ENCODE measurements at regions not wholly inside any gene's neighbourhood (a gene's known extent, or its start where the extent isn't known, plus 50 kb on each side); places are given as distances from the start of the nearest gene placed in this dataset.

DNA sequence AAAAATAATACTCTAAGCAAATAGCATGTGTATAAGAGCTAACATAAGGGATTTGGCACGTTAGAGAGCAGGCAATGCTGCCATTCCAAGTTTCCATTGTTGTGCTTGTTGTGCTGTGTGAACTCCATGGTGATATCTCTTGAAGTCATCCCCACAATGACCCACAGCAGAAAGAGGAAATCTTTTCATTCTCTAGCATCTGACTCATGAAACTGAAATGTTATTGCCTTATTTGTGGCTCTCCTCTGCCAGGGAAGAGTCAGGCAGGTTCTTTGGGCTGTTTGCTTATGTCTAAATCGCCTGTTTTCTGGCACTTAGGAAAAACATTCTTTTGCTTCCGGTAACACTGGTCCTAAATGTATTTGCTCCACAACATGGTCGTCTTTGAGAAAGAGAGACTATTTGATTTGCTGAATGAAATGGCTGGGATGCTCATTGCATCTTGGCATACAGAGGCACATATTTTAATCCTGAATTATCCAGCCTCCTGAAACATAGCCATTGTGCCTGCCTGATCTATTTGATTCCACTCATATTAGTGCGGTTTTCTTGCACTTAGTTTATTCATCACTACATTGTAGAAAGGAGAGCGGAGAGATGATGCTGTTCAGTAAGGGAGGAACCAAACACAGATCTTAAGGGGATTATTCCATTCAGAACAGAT lies 188.8 kb downstream of the CSNK1G3 start:
- no peak for TF ChIP-seq EZH2 (IDR thresholded peaks at IDR 0.05)
- TF ChIP-seq POLR2AphosphoS5 (IDR thresholded peaks at IDR 0.05; ENCODE audit: borderline replicate concordance, low read depth, low read length) = no peak
